ENCODE measurements at regions not wholly inside any gene's neighbourhood (a gene's known extent, or its start where the extent isn't known, plus 50 kb on each side); places are given as distances from the start of the nearest gene placed in this dataset.
A peak's percentile ranks its signal among the peaks of the same experiment; 100 is the strongest.
"Not testable (repeated sequence)": the region's sequence is repeated elsewhere in the genome, so short reads cannot be mapped to it uniquely, and the experiment has no call there.

DNA sequence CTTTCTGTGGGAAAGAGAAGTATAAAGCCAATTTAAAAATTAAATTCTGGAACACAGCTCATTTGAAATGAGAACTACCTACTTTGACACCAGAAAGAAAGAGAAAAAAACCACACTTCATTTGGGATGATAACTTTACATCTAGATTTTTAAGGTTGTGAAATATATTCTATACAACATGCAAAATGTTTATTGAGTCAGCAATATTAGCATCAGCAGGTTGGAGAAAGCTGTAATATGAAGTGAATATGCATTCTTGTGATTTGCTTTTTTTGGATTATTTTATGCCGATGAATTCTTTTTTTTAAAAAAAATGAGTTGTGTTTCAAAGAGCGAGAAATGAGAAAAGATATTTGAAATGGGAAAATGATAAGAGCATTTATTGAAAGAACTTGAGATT, 307.0 kb upstream of the DPPA4 start:
- intact Hi-C loops (cut with DNase I): no loop called here
- ATAC-seq (no peak), DNase-seq (ENCODE audit: missing footprints) (no peak)

DNA sequence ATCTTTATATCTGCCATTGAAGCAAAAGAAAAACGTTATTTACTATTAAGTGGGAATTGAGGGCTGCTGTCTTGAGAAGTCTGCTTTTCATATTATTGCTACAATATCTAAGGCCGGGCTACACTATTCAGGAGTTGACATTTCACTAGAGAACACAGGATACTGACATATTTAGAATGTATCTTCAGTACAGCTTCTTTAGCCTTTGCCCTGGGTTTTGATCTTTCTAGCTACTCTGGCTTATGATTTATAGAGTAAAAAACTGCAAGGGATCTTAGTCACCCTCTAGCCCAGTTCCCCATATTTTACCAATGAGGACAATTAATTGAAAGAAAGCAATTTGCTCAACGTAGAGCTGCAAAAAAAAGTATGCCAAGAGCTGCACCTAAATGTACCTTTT, 307.4 kb upstream of the DPPA4 start:
- ATAC-seq (no peak), DNase-seq (ENCODE audit: missing footprints) (no peak)
- intact Hi-C loops (cut with DNase I): no loop called here

DNA sequence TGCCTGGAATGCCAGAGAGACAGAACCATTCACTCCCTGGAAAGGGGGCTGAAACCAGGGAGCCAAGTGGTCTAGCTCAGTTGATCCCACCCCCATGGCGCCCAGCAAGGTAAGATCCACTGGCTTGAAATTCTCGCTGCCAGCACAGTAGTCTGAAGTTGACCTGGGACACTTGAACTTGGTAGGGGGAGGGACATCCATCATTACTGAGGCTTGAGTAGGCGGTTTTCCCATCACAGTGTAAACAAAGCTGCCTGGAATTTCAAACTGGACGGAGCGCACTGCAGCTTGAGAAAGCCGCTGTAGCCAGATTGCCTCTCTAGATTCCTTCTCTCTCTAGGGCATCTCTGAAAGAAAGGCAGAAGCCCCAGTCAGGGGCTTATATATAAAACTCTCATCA, 310.7 kb upstream of the DPPA4 start:
- ATAC-seq: no peak
- intact Hi-C loops (cut with DNase I): no loop called here
- no peak for DNase-seq (ENCODE audit: missing footprints)

DNA sequence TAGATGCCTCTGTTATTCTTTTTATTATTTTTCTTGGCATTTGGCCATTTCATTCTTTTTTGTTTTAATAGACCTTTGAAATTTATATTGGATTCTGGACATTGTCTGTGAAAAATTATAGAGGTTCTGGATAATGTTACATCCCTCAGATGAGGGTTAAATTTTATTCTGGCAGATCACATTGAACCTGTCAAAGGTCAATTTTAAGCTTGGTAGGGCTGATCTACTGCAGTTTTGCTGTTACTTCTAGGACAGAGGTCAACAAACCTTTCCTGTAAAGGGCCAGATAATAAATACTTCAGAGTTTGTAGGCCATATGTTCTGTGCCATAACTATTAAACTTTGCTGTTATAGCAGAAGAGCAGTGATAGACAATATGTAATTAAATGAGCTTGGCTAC, 318.9 kb upstream of the DPPA4 start:
- no peak for DNase-seq (ENCODE audit: missing footprints)
- no peak for ATAC-seq
- intact Hi-C loops (cut with DNase I): no loop called here

DNA sequence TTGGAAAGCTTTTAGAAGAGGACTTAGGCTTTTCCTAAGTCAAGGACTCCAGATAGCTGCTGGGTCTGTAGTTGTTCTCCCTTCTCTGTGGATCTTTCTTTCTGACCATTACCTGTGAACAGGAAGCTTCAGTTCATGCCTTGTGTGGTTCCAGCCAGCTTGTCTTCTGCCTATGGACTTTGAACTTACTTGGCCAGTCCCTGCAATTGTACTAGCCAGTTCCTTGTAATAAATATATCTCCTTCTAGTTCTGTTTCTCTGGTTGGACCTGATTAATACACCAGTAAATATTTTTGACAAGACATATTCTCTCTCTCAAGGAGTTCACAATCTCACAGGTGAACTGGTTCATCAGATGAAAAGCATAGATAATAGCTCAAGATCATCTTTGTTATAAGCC, 341.3 kb upstream of the DPPA4 start:
- ATAC-seq (no peak), DNase-seq (ENCODE audit: missing footprints) (no peak)
- intact Hi-C loops (cut with DNase I): no loop called here

DNA sequence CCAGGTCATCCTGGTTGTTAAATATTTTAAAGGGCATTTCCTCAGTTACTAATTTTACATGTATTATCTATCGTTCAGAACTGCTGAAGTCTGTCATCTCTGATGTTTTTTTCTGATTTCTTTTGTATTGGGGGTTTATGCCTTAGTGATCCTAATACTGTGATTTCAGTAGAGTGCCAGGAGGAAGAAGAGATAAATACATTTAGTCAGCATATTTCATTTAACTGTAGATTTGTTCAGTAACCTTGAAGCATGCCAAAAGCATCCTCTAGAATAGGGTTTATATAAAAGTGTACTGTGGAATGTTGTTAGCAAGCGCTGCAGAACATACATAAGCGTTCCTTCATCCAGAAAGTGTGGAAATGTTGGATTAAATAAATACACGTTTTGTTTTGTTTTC, 342.3 kb upstream of the DPPA4 start:
- no peak for DNase-seq (ENCODE audit: missing footprints)
- ATAC-seq: no peak
- intact Hi-C loops (cut with DNase I): no loop called here

DNA sequence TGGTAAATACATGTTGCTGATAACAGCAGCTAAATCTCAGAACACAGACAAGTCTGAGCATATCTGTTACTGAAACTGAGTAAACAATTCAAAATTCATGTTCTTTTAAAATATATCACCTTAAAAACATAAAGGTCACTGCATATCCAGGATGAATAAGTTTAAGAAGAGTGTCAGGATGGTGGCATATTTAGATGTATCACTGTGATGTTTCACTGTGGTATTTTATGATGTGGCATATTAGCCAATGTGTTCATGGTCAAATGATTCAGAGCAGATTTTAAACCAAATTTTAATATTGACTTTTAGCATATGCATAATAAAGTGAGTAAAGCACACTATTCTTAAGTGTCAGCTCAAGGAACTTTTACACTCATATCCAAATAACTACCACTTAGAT, 346.4 kb upstream of the DPPA4 start:
- DNase-seq (ENCODE audit: missing footprints): no peak
- ATAC-seq: no peak
- intact Hi-C loops (cut with DNase I): no loop called here

DNA sequence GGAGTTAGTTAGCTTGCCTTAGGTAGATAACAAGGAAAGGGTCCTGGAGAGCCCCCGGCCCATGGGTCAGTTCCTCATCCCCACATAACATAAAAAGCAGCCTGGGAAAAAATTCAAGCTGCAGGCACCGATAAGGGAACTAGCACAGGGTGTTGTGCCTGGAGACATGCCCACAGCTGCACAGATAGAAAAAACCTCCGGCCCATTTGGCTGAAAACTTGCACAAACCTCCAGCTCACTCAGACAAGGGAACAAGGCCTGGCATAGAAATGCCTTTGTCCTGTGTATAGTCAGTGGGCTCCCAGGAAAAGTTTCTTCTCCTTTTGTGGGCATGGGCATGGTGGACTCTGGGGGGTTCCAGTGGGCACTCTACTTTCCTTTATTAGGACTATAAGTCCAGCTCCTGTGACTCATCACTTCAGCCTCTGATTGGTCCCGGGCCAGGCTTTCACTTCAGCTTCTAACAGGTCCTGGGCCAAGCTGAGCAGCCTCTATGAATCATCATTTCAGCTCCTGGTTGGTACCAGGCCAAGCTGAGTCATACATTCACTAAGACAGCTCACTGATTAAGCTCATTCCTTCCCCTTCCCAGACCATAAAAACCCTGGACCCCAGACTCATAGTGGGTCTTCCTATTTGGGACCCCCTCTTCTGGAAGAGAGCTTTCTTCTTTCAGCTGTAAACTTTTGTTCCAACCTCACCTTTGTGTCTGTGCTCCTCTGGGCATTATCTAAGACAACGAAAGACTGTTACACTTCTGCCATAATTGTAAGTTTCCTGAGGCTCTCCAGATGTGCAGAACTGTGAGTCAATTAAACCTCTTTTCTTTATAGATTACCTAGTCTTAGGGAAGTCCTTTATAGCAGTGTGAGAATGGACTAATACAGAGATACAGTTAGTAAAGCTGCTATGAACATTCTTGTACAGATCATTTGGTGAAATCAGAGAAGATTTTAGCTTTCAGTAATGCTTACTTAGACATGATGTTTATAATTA, 348.0 kb upstream of the DPPA4 start:
- intact Hi-C loops (cut with DNase I): no loop called here
- ATAC-seq (peak; percentile 77), DNase-seq (ENCODE audit: missing footprints) (peak; percentile 75)

DNA sequence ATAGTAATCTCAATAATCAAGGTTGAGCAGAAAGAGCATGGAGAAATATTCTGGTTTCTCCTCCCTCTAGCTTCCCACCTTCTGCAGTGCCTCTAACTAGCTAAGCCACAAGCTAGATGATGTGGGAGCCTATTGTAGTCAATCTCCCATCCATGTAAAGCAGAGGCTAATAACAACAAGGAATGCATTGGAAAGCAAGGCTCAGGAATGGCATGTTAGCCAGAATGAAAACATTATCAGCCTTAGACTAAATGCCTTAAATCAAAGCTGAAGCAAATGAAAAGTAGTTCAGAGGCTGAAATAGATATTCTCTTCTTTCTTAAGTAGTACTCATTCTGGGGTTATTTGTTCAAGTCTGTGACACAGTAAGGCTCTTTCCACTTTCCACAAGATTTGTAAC, 350.3 kb upstream of the DPPA4 start:
- intact Hi-C loops (cut with DNase I): no loop called here
- no peak for ATAC-seq
- DNase-seq (ENCODE audit: missing footprints): no peak

DNA sequence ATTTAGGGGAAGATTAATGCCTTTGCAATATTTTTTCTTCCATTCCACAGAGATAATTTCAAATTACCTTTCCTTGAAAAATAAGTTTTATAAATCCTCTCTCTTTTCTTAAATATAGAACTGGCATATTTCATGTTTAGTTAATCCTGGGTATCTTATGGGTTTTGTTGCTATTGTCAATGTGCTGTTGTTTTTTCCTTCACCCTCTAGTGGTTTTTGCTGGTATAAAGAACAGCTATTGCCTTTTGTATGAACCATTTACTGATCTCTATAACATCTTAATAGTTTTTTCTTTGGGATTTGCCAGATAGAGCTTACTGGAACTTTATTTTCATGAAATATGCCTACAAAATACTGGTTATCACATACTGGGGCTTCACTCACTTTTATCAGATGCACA, 359.6 kb upstream of the DPPA4 start:
- intact Hi-C loops (cut with DNase I): no loop called here
- no peak for ATAC-seq

DNA sequence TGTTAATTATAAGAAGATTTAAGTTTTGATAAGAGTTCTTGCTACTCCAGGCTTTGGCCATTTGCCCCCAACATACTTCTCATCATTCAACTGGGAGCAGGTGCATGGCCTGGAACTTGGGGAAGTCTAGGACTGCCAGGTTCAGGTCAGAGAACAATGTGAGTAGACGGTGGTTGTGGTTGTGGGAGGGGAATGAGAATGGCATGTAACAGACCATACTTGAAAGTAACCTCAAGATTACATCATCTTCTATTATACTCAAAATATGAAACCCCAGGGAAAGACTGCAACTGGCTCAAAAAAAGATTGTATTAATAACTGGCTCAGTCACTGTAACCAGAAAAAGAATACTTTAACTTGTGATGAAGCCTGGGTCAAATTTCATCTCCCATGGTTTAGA, 364.9 kb upstream of the DPPA4 start:
- DNase-seq (ENCODE audit: missing footprints): no peak
- intact Hi-C loops (cut with DNase I): no loop called here
- ATAC-seq: no peak

More for the DNA sequence above, 359.6 kb upstream of the DPPA4 start:
- no peak for DNase-seq (ENCODE audit: missing footprints)

DNA sequence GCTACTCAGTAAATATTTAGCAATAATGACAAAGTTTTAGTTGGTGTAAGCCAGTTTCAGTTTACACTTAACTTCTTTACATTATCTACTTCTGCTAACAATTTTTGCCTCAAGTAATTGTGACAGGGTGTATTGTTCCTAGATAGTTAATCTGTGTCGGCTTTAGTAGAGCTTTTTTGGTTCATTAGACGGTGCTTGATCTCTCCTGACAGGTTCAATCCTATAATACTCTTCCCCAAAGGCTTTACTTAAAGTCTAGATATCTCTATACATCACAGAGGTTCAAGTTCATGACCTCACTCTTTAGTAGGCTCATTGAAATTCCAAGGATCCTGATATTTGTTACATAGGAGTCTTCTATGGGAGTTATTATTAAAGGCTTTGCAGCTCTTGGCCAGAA, 365.6 kb upstream of the DPPA4 start:
- ATAC-seq (no peak), DNase-seq (ENCODE audit: missing footprints) (no peak)
- intact Hi-C loops (cut with DNase I): no loop called here

DNA sequence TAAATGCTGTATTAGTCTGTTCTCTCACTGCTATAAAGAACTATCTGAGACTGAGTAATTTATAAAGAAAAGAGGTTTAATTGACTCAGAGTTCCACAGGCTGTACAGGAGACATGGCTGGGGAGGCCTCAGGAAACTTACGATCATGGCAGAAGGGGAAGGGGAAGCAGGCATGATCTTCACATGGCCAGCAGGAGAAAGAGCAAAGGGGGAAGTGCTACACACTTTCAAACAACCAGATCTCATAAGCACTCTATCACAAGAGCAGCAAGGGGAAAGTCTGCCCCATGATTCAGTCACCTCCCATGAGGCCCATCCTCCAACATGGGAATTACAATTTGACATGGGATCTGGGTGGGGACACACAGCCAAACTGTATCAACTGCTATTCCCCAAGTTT, 367.8 kb upstream of the DPPA4 start:
- ATAC-seq; intact Hi-C loops (cut with DNase I); DNase-seq (ENCODE audit: missing footprints): not testable (repeated sequence)

DNA sequence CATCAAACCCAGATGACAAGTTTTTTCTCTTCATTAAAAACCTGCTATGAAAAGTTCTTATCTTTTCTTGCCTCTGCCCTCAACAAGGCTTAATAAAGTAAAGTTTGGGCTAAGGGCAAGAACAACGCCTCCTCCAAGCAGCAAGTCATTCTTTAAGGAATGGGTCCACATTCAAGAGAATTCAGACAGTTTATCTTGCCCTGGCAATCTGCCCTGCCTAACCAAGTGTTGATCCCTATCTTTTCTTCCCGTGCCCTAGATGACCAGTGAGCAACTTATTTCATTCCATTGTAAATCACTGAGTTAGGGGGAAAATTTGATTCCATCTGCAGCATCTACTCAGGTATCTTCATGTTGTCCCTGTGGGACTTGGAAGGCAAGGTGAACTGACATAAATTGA, 370.3 kb upstream of the DPPA4 start:
- intact Hi-C loops (cut with DNase I): no loop called here
- DNase-seq (ENCODE audit: missing footprints) (no peak), ATAC-seq (no peak)

DNA sequence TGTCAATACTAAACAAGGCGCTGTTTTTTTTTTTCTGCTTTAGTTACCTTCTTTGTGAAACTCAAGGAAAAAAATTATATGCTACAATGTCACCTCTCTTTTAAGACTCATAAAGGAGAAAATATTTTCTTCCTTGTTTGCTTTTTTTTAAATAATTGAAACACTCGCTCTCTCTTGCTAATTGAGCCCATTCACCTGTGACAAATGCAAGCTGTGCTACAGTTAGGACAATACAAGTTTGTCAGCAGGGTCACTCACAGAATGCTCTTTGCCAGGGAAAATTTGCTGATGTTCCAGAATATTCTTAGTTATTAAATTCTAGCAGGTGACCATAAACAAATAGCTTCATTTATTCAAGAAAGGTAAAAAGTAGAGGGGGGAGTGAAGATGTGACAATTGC, 375.9 kb upstream of the DPPA4 start:
- intact Hi-C loops (cut with DNase I): no loop called here
- no peak for ATAC-seq
- no peak for DNase-seq (ENCODE audit: missing footprints)

DNA sequence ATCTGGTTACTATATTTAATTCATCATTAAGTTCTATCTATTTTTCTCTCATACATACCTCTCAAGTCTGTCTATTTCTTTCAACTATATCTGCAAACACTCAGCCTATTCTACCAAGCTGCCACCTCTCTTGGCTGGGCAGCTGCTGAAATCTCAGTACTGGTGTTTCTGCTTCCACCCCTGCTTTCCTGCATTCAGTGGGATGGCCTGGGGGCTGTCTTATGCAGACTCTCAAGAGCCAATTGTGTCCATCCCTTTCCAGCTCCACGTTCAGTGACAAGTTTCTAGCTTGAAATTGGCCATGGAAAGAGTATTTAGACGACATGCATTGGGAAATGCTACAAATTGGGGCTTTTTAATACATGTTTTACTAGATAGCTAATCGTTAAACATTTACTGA, 378.4 kb upstream of the DPPA4 start:
- ATAC-seq (no peak), DNase-seq (ENCODE audit: missing footprints) (no peak)
- intact Hi-C loops (cut with DNase I): no loop called here

DNA sequence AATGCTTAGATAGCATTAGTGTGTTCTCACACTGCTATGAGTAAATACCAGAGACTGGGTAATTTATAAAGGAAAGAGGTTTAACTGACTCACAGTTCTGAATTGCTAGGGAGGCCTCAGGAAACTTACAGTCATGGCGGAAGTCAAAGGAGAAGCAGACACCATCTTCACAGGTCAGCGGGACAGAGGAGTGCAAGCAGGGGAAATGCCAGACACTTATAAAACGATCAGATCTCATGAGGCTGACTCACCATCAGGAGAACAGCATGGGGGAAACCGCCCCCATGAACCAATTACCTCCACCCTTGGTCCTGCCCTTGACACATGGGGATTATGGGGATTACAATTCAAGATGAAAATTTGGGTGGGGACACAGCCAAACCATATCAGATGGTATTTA, 381.5 kb upstream of the DPPA4 start:
- ATAC-seq: no peak
- DNase-seq (ENCODE audit: missing footprints): no peak
- intact Hi-C loops (cut with DNase I): no loop called here

DNA sequence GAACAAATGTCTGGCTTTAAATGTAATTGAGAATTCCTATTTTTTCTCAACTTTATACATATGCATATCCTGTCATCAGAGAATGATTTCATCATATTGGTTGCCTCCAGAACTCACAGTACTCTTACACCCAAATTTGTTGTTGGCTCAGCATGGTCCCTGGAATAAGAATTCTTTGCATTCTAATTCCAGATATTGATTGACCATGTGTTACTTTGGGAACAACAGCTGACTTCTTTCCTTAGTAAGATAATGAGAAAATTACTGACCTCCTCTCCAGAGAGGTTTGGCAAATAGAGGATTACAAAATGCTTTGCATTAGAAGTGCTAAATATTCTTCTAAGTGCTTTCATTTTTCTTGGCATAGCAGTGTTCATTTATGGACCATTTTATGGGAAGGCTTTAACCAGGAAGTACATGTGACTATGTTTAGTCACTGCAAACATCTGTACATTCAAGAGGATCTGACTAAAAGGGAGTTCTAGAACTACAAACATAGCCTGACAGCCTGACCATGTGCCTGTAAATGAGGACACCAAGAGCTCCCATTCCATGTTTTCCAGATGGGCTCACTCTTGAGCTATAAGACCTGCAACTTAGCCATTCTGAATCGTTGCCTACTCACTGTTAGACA, 391.6 kb upstream of the DPPA4 start:
- no peak for ATAC-seq
- intact Hi-C loops (cut with DNase I): no loop called here
- no peak for DNase-seq (ENCODE audit: missing footprints)

DNA sequence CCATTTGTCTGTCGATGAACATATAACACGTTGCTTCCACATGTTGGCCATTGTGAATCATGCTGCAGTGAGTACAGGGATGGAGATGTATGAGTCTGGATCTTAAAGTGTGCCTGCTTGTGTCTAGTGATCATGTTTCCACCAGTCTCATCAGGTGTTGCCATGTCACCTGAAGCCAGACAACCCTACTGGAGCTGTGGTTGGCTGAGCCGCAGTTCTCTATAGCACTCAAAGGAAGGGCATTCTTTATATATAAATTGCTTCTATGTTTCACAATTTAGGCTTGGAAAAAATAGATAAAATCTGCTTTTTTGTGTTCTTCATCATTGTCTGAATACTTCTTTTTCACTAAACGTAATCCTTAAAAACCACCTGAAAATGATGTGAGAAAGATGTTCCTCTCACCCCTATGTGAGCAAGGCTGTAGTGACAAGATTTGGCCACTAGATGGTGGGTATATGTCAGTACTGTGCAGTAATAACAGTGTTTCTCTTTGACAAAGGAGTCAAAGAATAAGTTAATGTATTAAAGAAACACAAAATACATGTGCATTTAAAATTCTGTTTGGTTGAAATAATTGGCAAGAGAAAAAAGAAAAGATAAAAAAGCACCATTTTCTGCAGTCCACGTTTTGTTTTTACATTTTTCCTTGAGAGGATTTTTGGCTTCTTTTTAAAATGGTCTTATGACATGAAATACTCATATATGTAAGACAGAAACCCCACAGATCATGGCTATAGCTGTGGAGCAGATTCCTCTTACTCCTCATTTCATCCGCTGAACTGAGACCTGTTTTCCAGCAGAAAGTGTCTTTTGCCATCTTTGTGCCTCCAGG, 394.5 kb upstream of the DPPA4 start:
- intact Hi-C loops (cut with DNase I): loop anchor here (2.0 kb wide), 1 partner anchor 583 kb away; no protein-coding TSS in a partner anchor
- ATAC-seq (no peak), DNase-seq (ENCODE audit: missing footprints) (no peak)

DNA sequence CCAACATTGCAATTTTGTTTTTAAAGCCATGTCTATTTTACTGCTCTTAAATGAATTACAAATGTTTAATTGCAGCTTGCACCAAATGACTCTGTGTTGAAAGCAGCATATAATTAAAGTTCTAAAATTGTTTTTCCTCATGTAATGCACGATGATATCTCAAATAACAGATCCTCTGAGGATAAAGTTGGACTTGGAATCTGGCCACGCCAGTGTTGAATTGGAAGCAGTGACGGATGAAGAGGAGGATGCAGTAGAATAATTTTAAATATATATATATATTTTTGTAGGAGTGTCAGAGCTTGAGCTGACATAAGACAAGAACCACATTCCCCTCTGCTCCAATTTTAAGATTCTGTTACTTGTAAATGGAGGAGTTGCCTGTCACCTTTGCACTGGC, 406.6 kb upstream of the DPPA4 start:
- ATAC-seq: no peak

More for the DNA sequence above, 406.6 kb upstream of the DPPA4 start:
- DNase-seq (ENCODE audit: missing footprints): no peak
- intact Hi-C loops (cut with DNase I): no loop called here
